Upper lobe of left lung (tissue), 4 donors: ENCODE measurements at regions not wholly inside any gene's neighbourhood (a gene's known extent, or its start where the extent isn't known, plus 50 kb on each side); places are given as distances from the start of the nearest gene placed in this dataset.

ENCODE experiments used
- CTCF ChIP-seq, 6 experiments: fragments of 450-650 bp in 4 of 6; fragments of 200-600 bp in 2 of 6; sonication (generic) in 2 of 6; IDR thresholded peaks; one replicate each; pipeline ENCODE4 v1.5.1; 2016 to 2019; ENCODE audit warnings: antibody characterized with exemption in 6 of 6
- EP300 ChIP-seq, 4 donors: sonication (generic); formaldehyde crosslinking; IDR thresholded peaks; one replicate each; pipeline ENCODE4 v1.5.1; 2017; ENCODE audit warnings: antibody characterized with exemption in 4 of 4, control low read depth in 2 of 4
- POLR2A ChIP-seq, 4 donors: fragments of 450-650 bp; IDR thresholded peaks; one replicate each; pipeline ENCODE4 v1.5.1; 2016 to 2017; ENCODE audit warnings: antibody characterized with exemption in 4 of 4, mild to moderate bottlenecking in 2 of 4
- POLR2AphosphoS5 ChIP-seq, 2 donors: sonication (generic); formaldehyde crosslinking; IDR thresholded peaks; one replicate each; pipeline ENCODE4 v1.5.1; 2017; ENCODE audit warnings: antibody characterized with exemption in 2 of 2

GRCh38 chr6:53429401-53429800 is 80.7 kb upstream of the ELOVL5 start:
- TF ChIP-seq POLR2A (IDR thresholded peaks at IDR 0.05) (no peak), POLR2AphosphoS5 (IDR thresholded peaks at IDR 0.05) (no peak), CTCF (IDR thresholded peaks at IDR 0.05) (no peak), EP300 (IDR thresholded peaks at IDR 0.05) (no peak)
